MCF 10A (cell line): ENCODE measurements at regions not wholly inside any gene's neighbourhood (a gene's known extent, or its start where the extent isn't known, plus 50 kb on each side); places are given as distances from the start of the nearest gene placed in this dataset.

Source experiments
- BruUV-seq: library from RNA; stranded (reverse); fragments of 400-500 nt; replicated peaks from 2 replicates; lab custom pipeline; 2021; lab: Mats Ljungman, UMichigan
- CTCF ChIA-PET: fragments of 300-600 bp; sonication (Branson Sonifier 250); formaldehyde crosslinking; extraction: SDS; loops from one replicate; lab custom pipeline; 2021; ENCODE audit warnings: antibody characterized with exemption, inconsistent platforms; lab: Yijun Ruan, JAX
- POLR2A ChIA-PET: fragments of 300-600, 350-650 bp; sonication (Branson Sonifier 250); formaldehyde crosslinking; extraction: SDS; loops from one replicate; lab custom pipeline; 2020; ENCODE audit warnings: antibody characterized with exemption, inconsistent platforms; lab: Yijun Ruan, JAX
- DNase-seq: peaks from one replicate; pipeline ENCODE4 v3.0.0-alpha.2; 2018; ENCODE audit not compliant: unreplicated experiment
- H3K27ac Mint-ChIP-seq: one replicate; pipeline ENCODE4 v1.8.0; 2022; ENCODE audit warnings: mild to moderate bottlenecking, low read depth, mixed read lengths; ENCODE audit not compliant: unreplicated experiment
- H3K27me3 Mint-ChIP-seq: one replicate; pipeline ENCODE4 v1.8.0; 2022; ENCODE audit warnings: mixed read lengths; ENCODE audit not compliant: insufficient read depth, unreplicated experiment
- H3K36me3 Mint-ChIP-seq: one replicate; pipeline ENCODE4 v1.8.0; 2022; ENCODE audit warnings: mild to moderate bottlenecking, moderate library complexity, mixed read lengths; ENCODE audit not compliant: insufficient read depth, unreplicated experiment
- H3K4me1 Mint-ChIP-seq: one replicate; pipeline ENCODE4 v1.8.0; 2022; ENCODE audit warnings: mixed read lengths; ENCODE audit not compliant: insufficient read depth, unreplicated experiment
- H3K4me3 Mint-ChIP-seq: one replicate; pipeline ENCODE4 v1.8.0; 2022; ENCODE audit warnings: mild to moderate bottlenecking, moderate library complexity, mixed read lengths; ENCODE audit not compliant: unreplicated experiment
- H3K9me3 Mint-ChIP-seq: one replicate; pipeline ENCODE4 v1.8.0; 2022; ENCODE audit warnings: mixed read lengths; ENCODE audit not compliant: unreplicated experiment
- intact Hi-C: fragments of 100-400 bp; cut with micrococcal nuclease; formaldehyde crosslinking; loops from 2 replicates; pipeline ENCODE4 v1.14.1; 2022
- TF ChIP-seq, protein P1 (sequence below): fragments of 200-600 bp; IDR thresholded peaks from one replicate; pipeline ENCODE4 v1.8.0; 2022; ENCODE audit warnings: antibody characterized with exemption, mild to moderate bottlenecking; ENCODE audit not compliant: unreplicated experiment

- Mint-ChIP-seq H3K27me3 (no peaks in the 10 kb centered on the region), H3K27ac (no peak overlapping the region), H3K36me3 (no peaks in the 10 kb centered on the region), H3K9me3 (no peaks in the 10 kb centered on the region), H3K4me1 (peaks cover 17% of the 10 kb centered on the region), H3K4me3 (no peak overlapping the region)
- no peak for DNase-seq
- intact Hi-C loops: loop anchor here (10.0 kb wide), 1 partner anchor 220 kb away; no protein-coding TSS in a partner anchor
- ChIA-PET CTCF (interaction anchor here (0.6 to 0.7 kb wide), 3 partner anchors 52 to 417 kb away, joined by 3 to 4 read pairs (median 4); no protein-coding TSS in a partner anchor), POLR2A (interaction anchor here (1.9 kb wide), 1 partner anchor 8 kb away, joined by 6 read pairs; no protein-coding TSS in a partner anchor)
- BruUV-seq: no TSS peak
- TF ChIP-seq, protein P1, sequence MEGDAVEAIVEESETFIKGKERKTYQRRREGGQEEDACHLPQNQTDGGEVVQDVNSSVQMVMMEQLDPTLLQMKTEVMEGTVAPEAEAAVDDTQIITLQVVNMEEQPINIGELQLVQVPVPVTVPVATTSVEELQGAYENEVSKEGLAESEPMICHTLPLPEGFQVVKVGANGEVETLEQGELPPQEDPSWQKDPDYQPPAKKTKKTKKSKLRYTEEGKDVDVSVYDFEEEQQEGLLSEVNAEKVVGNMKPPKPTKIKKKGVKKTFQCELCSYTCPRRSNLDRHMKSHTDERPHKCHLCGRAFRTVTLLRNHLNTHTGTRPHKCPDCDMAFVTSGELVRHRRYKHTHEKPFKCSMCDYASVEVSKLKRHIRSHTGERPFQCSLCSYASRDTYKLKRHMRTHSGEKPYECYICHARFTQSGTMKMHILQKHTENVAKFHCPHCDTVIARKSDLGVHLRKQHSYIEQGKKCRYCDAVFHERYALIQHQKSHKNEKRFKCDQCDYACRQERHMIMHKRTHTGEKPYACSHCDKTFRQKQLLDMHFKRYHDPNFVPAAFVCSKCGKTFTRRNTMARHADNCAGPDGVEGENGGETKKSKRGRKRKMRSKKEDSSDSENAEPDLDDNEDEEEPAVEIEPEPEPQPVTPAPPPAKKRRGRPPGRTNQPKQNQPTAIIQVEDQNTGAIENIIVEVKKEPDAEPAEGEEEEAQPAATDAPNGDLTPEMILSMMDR: no peak
Observed at GRCh38 chr15:66954601-66955000, 110.8 kb upstream of the SMAD3 start.

- POLR2A ChIA-PET: interaction anchor here (1.0 to 1.9 kb wide), 2 partner anchors 8 to 111 kb away, joined by 3 to 6 read pairs; partner anchors contain the start of gene SMAD3
- no peak overlapping the region for H3K27ac Mint-ChIP-seq
- peaks cover 17% of the 10 kb centered on the region for H3K4me1 Mint-ChIP-seq
- BruUV-seq: no TSS peak
- no peaks in the 10 kb centered on the region for H3K36me3 Mint-ChIP-seq
- TF ChIP-seq, protein P1: no peak
- CTCF ChIA-PET: interaction anchor here (0.6 to 1.1 kb wide), 3 partner anchors 52 to 347 kb away, joined by 4 read pairs; no protein-coding TSS in a partner anchor
- intact Hi-C loops: loop anchor here (10.0 kb wide), 1 partner anchor 220 kb away; no protein-coding TSS in a partner anchor
- H3K9me3 Mint-ChIP-seq: no peaks in the 10 kb centered on the region
- no peak overlapping the region for H3K4me3 Mint-ChIP-seq
- no peaks in the 10 kb centered on the region for H3K27me3 Mint-ChIP-seq
- DNase-seq: no peak
Observed at GRCh38 chr15:66955001-66955516, 110.3 kb upstream of the SMAD3 start.

GRCh38 chr15:66955871-66956585 is 109.4 kb upstream of the SMAD3 start:
- TF ChIP-seq, protein P1: no peak
- Mint-ChIP-seq H3K27me3 (no peaks in the 10 kb centered on the region), H3K27ac (peak overlapping the region; percentile 30), H3K4me1 (peaks cover 17% of the 10 kb centered on the region), H3K9me3 (no peaks in the 10 kb centered on the region), H3K36me3 (no peaks in the 10 kb centered on the region), H3K4me3 (no peak overlapping the region)
- POLR2A ChIA-PET: interaction anchor here (0.6 to 1.9 kb wide), 4 partner anchors 9 to 287 kb away, joined by 3 to 6 read pairs (median 3); partner anchors contain the start of gene SMAD3
- CTCF ChIA-PET: interaction anchor here (0.6 to 1.1 kb wide), 3 partner anchors 249 to 592 kb away, joined by 3 to 4 read pairs (median 4); no protein-coding TSS in a partner anchor
- BruUV-seq: no TSS peak
- intact Hi-C loops: loop anchor here (10.0 kb wide), 1 partner anchor 219 kb away; no protein-coding TSS in a partner anchor
- DNase-seq: peak; percentile 89
